ENCODE measurements at regions not wholly inside any gene's neighbourhood (a gene's known extent, or its start where the extent isn't known, plus 50 kb on each side); places are given as distances from the start of the nearest gene placed in this dataset.

GRCh38 chr6:159640722-159641482 is 52.1 kb downstream of the SOD2 start:
- Histone ChIP-seq H3K27ac (ENCODE audit: extremely low read depth, low read depth, low read length) (no peak overlapping the region), H3K9me1 (ENCODE audit: control insufficient read depth, insufficient read depth, low read length) (no peaks in the 10 kb centered on the region), H3K79me2 (ENCODE audit: control insufficient read depth, insufficient read depth, low read length) (no peaks in the 10 kb centered on the region), H3K4me3 (no peak overlapping the region), H3K9ac (ENCODE audit: insufficient read depth in 1 of 2, low read depth in 2 of 2, low read length in 2 of 2) (no peak overlapping the region), H2AFZ (ENCODE audit: low read depth, low read length) (no peak overlapping the region), H3K36me3 (ENCODE audit: control insufficient read depth, insufficient read depth, low read length) (no peaks in the 10 kb centered on the region), H3K4me1 (replicated peaks in 1 of 2; ENCODE audit: control insufficient read depth in 2 of 2, insufficient read depth in 2 of 2, low read length in 2 of 2) (no peaks in the 10 kb centered on the region), H3K9me3 (replicated peaks; ENCODE audit: control insufficient read depth, insufficient read depth, low read depth, low read length) (no peaks in the 10 kb centered on the region), H4K20me1 (replicated peaks; ENCODE audit: control insufficient read depth, insufficient read depth, low read length) (no peaks in the 10 kb centered on the region), H3K4me2 (ENCODE audit: insufficient read depth, low read length) (no peak overlapping the region), H3K27me3 (ENCODE audit: control insufficient read depth in 2 of 2, insufficient read depth in 2 of 2, low read length in 2 of 2) (no peaks in the 10 kb centered on the region; a peak in 1 of 5 replicates)
- no TSS peak for BruUV-seq (replicated peaks)
- 10% methylated on average over 6 of the region's 6 CpGs for WGBS (ENCODE audit: insufficient coverage, low coverage, missing lambda C conversion rate)
- in situ Hi-C loops (cut with MboI) (no loop called here), intact Hi-C loops (cut with micrococcal nuclease) (no loop called here)
- POLR2A ChIA-PET, result interaction anchor here (0.7 to 1.2 kb wide), 4 partner anchors 14 to 266 kb away, joined by 3 read pairs; no protein-coding TSS in a partner anchor
- CTCF ChIA-PET (ENCODE audit: low intra/inter-chr PET ratio), result no interaction called here
- TF ChIP-seq ZFP36 (IDR thresholded peaks at IDR 0.05; ENCODE audit: low read depth, low read length, partially characterized antibody) (peak; percentile 92), ZBTB17 (CRISPR knock-in tag; IDR thresholded peaks at IDR 0.05) (no peak)
- FAIRE-seq (no peak), DNase-seq (ENCODE audit: extremely low read depth in 1 of 4, low spot score in 3 of 4) (no peak), ATAC-seq (no peak)

GRCh38 chr6:159640322-159640721 is 52.7 kb downstream of the SOD2 start:
- Histone ChIP-seq H3K27ac (ENCODE audit: extremely low read depth, low read depth, low read length) (no peak overlapping the region), H4K20me1 (replicated peaks; ENCODE audit: control insufficient read depth, insufficient read depth, low read length) (no peaks in the 10 kb centered on the region), H3K4me1 (replicated peaks in 1 of 2; ENCODE audit: control insufficient read depth in 2 of 2, insufficient read depth in 2 of 2, low read length in 2 of 2) (no peaks in the 10 kb centered on the region), H2AFZ (ENCODE audit: low read depth, low read length) (no peak overlapping the region), H3K4me3 (no peak overlapping the region), H3K9me3 (replicated peaks; ENCODE audit: control insufficient read depth, insufficient read depth, low read depth, low read length) (no peaks in the 10 kb centered on the region), H3K36me3 (ENCODE audit: control insufficient read depth, insufficient read depth, low read length) (no peaks in the 10 kb centered on the region), H3K9me1 (ENCODE audit: control insufficient read depth, insufficient read depth, low read length) (no peaks in the 10 kb centered on the region), H3K27me3 (ENCODE audit: control insufficient read depth in 2 of 2, insufficient read depth in 2 of 2, low read length in 2 of 2) (no peaks in the 10 kb centered on the region; a peak in 1 of 5 replicates), H3K79me2 (ENCODE audit: control insufficient read depth, insufficient read depth, low read length) (no peaks in the 10 kb centered on the region), H3K4me2 (ENCODE audit: insufficient read depth, low read length) (no peak overlapping the region), H3K9ac (ENCODE audit: insufficient read depth in 1 of 2, low read depth in 2 of 2, low read length in 2 of 2) (no peak overlapping the region)
- BruUV-seq (replicated peaks), result no TSS peak
- no peak for DNase-seq (ENCODE audit: extremely low read depth in 1 of 4, low spot score in 3 of 4)
- ChIA-PET CTCF (ENCODE audit: low intra/inter-chr PET ratio) (no interaction called here), POLR2A (interaction anchor here (0.7 to 1.2 kb wide), 3 partner anchors 13 to 19 kb away, joined by 3 read pairs; no protein-coding TSS in a partner anchor)
- in situ Hi-C loops (cut with MboI) (no loop called here), intact Hi-C loops (cut with micrococcal nuclease) (no loop called here)
- ATAC-seq, result no peak
- 3% methylated on average over 2 of the region's 2 CpGs for WGBS (ENCODE audit: insufficient coverage, low coverage, missing lambda C conversion rate)
- no peak for FAIRE-seq
- TF ChIP-seq KLF1 (tag; IDR thresholded peaks at IDR 0.05) (no peak), ZZZ3 (IDR thresholded peaks at IDR 0.05) (no peak), ZNF274 (IDR thresholded peaks at IDR 0.05; ENCODE audit: borderline replicate concordance, low read depth, low read length) (no peak), MYNN (IDR thresholded peaks at IDR 0.05) (no peak), MYNN (CRISPR knock-in tag; IDR thresholded peaks at IDR 0.05) (no peak), FOXJ2 (tag; IDR thresholded peaks at IDR 0.05) (no peak), ZNF384 (IDR thresholded peaks at IDR 0.05; ENCODE audit: low read depth, low read length) (no peak), GATAD2A (IDR thresholded peaks at IDR 0.05) (no peak), CREM (IDR thresholded peaks at IDR 0.05; ENCODE audit: low read depth) (no peak), STAT5A (IDR thresholded peaks at IDR 0.05; ENCODE audit: borderline replicate concordance, low read length) (no peak)
- TF ChIP-seq, protein P1, sequence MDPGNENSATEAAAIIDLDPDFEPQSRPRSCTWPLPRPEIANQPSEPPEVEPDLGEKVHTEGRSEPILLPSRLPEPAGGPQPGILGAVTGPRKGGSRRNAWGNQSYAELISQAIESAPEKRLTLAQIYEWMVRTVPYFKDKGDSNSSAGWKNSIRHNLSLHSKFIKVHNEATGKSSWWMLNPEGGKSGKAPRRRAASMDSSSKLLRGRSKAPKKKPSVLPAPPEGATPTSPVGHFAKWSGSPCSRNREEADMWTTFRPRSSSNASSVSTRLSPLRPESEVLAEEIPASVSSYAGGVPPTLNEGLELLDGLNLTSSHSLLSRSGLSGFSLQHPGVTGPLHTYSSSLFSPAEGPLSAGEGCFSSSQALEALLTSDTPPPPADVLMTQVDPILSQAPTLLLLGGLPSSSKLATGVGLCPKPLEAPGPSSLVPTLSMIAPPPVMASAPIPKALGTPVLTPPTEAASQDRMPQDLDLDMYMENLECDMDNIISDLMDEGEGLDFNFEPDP (CRISPR knock-in tag; IDR thresholded peaks at IDR 0.05), result no peak
- TF ChIP-seq, protein P2, sequence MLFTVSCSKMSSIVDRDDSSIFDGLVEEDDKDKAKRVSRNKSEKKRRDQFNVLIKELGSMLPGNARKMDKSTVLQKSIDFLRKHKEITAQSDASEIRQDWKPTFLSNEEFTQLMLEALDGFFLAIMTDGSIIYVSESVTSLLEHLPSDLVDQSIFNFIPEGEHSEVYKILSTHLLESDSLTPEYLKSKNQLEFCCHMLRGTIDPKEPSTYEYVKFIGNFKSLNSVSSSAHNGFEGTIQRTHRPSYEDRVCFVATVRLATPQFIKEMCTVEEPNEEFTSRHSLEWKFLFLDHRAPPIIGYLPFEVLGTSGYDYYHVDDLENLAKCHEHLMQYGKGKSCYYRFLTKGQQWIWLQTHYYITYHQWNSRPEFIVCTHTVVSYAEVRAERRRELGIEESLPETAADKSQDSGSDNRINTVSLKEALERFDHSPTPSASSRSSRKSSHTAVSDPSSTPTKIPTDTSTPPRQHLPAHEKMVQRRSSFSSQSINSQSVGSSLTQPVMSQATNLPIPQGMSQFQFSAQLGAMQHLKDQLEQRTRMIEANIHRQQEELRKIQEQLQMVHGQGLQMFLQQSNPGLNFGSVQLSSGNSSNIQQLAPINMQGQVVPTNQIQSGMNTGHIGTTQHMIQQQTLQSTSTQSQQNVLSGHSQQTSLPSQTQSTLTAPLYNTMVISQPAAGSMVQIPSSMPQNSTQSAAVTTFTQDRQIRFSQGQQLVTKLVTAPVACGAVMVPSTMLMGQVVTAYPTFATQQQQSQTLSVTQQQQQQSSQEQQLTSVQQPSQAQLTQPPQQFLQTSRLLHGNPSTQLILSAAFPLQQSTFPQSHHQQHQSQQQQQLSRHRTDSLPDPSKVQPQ (CRISPR knock-in tag; IDR thresholded peaks at IDR 0.05; ENCODE audit: borderline replicate concordance), result no peak

Data from K562 (cell line).